ENCODE measurements at regions not wholly inside any gene's neighbourhood (a gene's known extent, or its start where the extent isn't known, plus 50 kb on each side); places are given as distances from the start of the nearest gene placed in this dataset.

- no peak for TF ChIP-seq POLR2A (IDR thresholded peaks at IDR 0.05; ENCODE audit: control extremely low read depth in 1 of 2, low read depth in 2 of 2, low read length in 2 of 2)
- TF ChIP-seq TAF1 (IDR thresholded peaks at IDR 0.05; ENCODE audit: low read depth, low read length): no peak
- TF ChIP-seq RFX5 (IDR thresholded peaks at IDR 0.05; ENCODE audit: borderline replicate concordance, low read depth, low read length): no peak
- TF ChIP-seq E2F6 (IDR thresholded peaks at IDR 0.05): no peak
- no peak for TF ChIP-seq CHD2 (IDR thresholded peaks at IDR 0.05; ENCODE audit: low read length)
- no peak for TF ChIP-seq CREB1 (IDR thresholded peaks at IDR 0.05)
- no peak for TF ChIP-seq TBP (IDR thresholded peaks at IDR 0.05; ENCODE audit: low read depth, low read length)
- TF ChIP-seq EGR1 (IDR thresholded peaks at IDR 0.05; ENCODE audit: borderline replicate concordance, low read depth, low read length): no peak
- TF ChIP-seq EZH2 (IDR thresholded peaks at IDR 0.05; ENCODE audit: low read depth, low read length, severe bottlenecking): no peak
- TF ChIP-seq PHF8 (conservative IDR thresholded peaks at IDR 0.05; ENCODE audit: low read depth, low read length): no peak
- no peak for TF ChIP-seq GABPA (IDR thresholded peaks at IDR 0.05; ENCODE audit: borderline replicate concordance, insufficient read depth, low read length)
- TF ChIP-seq KDM5A (IDR thresholded peaks at IDR 0.05; ENCODE audit: low read length): no peak
Measured at GRCh38 chr3:25156626-25157025, 271.4 kb upstream of the RARB start.

Data from H1 (cell line).